Inflammatory macrophage treated with lipopolysaccharide for 4 hours (primary cell): ENCODE measurements at regions not wholly inside any gene's neighbourhood (a gene's known extent, or its start where the extent isn't known, plus 50 kb on each side); places are given as distances from the start of the nearest gene placed in this dataset.
"Not testable (repeated sequence)": the region's sequence is repeated elsewhere in the genome, so short reads cannot be mapped to it uniquely, and the experiment has no call there.

Source experiments
- DNase-seq: peaks from one replicate; pipeline ENCODE4 v3.0.0-alpha.2; 2020

DNA sequence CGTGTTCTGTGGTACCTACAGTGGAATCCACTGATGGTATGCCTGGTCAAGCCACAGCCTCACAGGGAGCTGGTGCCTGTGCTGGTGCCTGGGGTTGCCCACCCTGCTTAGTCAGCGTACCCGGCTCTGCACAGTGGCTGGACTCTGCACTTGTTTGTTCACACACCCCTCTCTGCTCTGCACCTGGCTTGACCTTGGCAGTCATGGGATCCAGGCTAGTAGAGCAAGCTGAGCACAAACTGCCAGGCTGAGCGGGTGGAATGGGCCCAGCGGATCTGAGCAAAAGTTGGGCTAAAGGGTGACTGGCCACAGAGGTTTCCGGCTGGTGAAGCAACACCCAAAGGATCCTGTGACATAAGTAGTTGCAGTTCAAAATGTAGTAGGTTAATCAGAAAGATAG lies 163.5 kb downstream of the CDH19 start:
- DNase-seq = no peak

DNA sequence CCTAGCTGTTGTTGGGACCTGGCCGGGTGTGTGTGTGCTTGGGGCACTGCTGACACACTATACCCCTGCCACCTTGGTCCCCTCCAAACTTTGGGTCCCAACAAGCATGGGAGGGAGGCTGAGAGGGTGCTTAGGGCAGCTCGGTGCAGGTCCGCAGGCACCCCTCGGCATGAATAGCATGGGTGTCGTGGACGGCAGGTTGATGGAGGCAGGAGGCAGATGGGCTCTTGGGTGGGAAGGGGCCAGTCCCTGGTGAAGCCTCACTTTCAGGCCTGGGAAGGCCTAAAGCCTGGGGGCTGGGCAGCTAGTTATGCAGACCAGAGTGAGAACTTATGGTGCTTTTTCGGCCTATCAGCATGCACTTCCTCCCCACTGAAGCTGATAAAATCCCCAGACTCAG lies 164.2 kb downstream of the CDH19 start:
- DNase-seq = no peak

DNA sequence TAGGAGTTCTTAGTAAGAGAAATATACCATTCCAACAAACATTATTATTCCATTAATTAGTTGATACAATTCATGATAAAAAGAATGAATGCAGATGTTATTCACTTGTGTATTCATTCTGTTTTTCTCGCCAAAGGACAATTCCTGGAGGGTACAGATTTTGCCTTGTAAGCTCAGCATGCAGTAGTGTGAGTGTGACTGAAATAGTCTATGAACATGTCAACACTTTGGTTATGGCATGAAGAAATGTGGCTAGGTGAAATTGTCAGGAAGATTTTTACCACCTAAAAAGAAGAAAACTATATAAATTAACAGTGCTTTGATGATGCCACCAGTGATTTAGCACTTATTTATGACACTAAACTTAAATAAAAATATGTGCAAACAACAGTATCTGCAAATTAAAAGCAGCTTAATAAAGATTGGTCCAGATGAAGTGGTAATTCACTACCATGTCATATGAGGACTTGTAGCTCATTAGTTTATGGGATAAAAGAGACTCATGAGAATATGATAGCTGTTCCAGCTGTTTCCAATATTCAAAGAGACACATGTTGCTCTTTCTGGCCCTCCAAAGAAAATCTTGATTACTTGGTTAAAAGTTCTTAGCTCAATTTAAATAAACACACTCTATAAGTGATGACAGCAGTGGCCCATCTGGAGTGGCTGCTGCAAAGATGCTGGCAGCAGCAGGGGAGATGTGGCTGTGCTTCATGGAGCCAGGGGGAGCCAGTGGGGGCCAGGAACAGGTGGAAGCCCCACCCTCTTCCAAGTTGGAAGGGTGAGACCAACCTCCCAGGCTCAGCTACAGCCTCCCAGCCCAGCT lies 165.0 kb downstream of the CDH19 start:
- DNase-seq = no peak

DNA sequence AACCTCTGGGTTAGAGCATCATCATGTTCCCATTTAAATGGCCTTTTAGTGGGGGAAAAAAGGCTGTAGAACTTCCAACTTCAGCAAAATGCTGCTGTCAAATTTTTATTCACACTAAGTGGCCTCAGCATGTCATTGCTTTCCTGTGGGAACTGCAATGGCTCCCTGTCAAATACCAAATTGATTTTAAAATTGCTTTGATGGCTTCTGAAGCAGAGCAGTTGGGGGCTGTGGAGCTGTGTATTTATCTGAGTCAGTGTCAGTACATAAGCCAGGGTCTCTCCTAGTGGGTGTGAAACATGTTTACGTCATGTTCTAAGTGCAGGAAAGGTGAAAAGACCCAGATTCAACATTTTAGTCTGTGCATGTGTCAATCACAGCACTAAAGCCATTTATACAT lies 171.3 kb downstream of the CDH19 start:
- DNase-seq = no peak

DNA sequence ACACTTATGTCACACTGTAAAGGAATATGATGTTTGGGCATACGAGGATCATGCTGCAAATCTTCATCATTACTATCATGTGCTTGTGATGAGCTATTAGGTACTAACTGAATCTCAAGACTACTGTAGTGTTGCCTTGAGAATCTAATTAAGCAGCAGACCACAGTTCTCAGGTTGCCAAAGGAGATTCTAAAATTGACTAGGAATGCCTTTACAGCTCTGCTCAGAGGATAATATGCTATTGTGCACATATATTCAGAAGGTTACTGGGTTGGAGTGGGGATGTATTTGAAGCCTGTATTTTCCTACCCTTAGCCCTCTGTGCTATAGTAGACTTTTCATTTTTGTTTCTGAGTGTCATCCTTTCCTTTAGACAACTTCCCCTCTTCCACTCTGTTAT lies 175.1 kb downstream of the CDH19 start:
- no peak for DNase-seq

DNA sequence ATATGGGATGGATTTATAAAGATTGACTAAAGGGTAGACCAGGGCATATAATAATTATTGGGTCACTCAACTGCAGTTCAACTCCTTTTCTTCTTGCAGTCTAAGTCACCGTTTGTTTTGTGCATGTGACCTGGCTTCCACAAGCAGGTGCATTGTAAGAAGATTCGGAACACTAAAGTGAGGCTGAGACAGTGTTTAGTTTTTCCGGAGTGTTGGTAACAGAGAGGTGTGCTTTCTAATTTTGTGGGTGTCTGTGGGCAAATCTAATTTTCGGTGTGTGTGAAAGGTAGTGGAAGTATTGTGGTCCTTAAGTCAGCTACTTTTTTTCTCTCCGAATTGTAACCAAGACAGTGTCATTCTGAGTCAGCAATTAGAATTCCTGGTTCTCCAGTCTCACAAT lies 184.5 kb downstream of the CDH19 start:
- DNase-seq = no peak

DNA sequence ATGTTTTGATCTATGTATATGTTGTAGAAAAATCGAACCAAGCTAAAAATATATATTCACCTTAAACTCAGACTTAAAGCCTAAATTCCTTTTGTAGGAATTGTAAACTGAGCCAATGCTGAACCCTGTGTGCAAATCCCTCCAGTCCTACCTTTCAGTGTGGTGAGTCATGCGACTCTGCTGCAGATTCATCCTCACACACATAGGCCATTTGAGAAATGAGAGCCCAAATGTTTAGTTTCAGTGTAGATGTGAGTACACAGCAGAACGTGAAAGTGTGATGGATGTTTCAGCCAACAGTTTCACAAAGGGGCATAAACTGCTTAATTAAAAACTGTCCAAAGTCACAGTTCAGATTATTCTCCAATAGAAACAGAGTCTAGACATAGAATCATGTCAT lies 193.2 kb downstream of the CDH19 start:
- DNase-seq = no peak

DNA sequence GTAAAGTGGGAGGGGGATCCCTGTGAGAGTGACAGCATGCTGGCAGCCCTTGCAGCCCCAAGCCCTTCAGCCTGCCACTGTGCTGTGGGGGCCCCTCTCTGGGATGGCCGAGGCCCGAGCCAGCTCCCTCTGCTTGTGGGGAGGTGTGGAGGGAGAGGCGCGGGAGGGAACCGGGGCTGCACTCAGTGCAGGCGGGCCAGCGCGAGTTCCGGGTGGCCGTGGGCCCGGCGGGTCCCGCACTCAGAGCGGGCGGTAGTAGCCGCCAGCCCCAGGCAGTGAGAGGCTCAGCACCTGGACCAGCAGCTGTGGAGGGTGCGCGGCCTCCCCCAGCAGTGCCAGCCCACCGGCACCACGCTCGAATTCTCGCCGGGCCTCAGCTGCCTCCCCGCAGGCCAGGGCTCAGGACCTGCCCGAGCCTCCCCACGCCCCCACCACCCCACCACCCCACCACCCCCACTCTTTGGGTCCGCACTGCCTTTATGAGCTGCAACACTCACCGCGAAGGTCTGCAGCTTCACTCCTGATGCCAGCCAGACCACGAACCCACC lies 208.1 kb downstream of the CDH19 start:
- DNase-seq = no peak

DNA sequence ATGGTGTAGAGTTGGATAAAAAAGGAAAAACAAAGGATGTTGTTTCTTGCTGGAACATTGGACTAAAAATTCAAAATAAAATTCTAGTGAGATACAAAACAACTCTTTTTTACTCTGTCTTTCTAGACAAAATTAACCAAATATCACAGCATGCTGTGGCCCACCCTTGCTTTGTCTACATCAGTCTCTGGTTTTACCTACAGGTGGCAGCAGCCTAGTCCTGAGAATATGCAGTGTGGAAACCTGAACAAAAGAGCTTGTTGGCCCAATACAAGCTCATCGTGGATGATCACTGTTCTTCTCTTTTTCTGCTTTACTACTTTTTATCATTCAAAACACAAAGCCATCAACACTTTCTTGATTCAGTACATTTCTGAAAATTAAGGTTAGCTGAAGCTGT lies 210.4 kb downstream of the CDH19 start:
- DNase-seq = no peak

DNA sequence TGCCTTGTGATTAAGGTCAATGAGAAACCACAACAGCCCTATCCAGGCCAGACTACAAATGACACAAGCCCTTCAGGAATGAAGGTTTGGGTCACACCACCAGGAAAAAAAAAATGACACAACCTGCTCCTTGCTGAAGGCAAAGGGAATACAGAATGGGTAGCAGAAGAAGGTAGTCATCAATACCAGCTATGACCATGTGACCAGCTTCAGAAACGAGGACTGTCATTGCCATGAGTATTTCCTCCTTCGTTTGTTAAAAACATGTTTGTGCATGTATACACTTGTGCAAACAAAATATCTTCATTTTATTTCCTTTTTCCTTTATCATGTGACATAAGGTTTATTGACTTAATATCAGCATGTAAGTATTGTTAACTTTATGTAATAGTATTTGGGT lies 226.6 kb downstream of the CDH19 start:
- no peak for DNase-seq

DNA sequence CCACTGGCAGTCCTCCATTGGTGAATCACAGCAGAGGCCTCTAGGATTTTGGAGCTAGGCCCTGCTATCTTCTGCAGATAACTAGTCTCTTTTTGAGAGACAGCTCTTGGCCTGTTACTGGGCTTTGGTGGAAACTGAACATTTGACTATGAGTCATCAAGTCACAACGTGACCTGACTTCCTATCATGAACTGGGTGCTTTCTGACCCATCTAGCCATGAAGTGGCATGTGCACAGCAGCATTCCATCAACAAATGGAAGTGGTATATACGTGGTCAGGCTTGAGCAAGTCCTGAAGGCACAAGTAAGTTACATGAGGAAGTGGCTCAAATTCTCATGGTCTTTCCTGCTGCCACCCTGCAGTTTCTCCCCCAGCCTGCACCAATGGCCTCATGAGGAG lies 228.5 kb downstream of the CDH19 start:
- not testable (repeated sequence) for DNase-seq

DNA sequence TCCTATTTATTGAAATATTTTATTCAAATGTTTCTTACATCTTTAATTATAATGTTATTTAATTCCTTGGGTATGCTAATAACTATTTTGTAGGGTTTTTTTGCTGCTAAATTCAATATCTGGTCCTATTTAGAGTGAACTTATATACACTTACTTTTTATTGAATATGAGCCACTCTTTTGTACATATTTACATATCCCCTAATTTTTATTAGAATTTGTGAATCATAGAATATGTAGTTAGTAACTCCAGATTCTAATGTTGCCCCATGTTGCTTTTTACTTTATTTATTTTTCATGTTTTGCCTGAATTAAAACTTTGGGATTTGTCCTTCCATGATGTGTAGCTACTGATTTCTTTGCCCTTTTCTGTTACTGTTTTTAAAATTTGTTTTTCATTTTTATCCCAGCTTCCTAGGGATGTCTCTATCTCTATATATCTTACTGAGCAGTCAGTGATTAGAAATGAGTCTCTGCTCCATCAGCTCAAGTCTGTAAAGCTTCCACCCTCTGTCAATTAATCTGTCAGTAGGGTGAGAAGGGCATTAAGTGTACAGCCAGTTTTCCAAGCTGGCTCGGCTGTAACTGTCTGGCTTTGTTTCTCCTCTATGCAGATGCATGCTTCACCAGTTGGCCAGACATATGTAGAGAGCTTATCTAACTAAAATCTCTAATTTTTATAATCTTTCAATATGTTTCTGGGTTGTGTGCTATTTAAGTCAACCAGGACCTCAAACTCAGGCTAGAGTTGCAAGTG lies 256.9 kb downstream of the CDH19 start:
- DNase-seq = no peak

DNA sequence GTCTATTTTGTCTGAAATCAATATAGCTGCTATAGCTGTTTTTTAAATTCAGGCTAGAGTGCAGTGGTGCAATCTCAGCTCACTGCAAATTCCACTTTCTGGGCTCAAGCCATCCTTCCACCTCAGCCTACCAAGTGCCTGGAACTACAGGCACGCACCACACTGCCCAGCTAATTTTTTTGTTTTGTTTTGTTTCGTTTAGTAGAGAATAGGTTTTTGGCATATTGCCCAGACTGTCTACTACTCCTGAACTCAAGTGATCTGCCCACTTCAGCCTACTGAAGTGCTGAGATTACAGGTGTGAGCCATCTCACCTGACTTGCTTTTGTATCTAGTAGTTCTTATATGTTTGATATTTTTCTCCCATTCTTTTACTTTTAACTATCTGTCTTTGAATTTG lies 259.7 kb downstream of the CDH19 start:
- no peak for DNase-seq

DNA sequence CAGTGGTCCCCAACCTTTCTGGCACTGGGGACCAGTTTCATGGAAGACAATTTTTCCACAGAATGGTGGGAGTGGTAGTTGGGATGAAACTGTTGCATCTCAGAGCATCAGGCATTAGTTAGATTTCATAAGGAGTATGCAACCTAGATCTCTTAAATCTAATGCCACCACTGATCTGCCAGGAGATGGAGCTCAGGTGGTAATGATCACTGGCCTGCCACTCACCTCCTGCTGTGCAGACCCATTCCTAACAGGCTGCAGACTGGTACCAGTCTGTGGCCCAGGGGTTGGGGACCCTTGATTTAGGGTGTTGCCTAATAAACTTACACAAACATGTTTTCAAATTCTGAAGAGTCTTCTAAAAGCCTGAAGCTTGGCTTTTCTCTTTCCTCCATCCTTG lies 261.3 kb downstream of the CDH19 start:
- no peak for DNase-seq

DNA sequence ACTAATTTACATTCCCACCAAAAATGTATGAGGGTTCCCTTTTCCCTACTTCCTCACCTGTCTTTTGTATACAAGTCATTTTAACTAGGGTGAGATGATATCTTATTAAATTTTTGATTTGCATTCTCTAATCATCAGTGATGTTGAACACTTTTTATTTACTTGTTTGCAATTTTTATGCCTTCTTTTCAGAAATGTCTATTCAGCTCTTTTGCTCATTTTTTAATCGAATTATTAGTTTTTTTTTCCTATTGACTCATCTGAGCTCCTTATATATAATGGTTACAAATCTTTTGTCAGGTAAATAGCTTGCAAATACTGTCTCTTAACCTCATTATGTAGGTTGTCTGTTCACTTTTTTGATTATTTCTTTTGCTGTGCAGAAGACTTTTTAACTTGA lies 269.4 kb downstream of the CDH19 start:
- DNase-seq = no peak

DNA sequence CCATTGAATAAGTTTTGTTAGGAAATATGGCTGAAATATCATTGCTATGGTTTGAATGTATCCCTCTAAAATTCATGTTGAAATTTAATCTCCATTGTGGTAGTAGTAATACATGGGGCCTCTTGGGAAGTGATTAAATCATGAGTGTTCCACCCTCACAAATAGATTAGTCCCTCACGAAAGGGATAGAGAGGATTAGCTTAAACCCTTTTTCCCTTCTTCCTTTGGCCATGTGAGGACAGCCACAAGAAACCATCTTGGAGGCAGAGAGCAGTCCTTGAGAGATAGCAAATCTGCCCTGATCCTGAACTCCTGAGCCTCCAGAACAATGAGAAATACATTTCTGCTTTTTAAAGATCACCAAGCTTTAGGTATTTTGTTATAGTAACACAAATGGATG lies 274.2 kb downstream of the CDH19 start:
- no peak for DNase-seq

DNA sequence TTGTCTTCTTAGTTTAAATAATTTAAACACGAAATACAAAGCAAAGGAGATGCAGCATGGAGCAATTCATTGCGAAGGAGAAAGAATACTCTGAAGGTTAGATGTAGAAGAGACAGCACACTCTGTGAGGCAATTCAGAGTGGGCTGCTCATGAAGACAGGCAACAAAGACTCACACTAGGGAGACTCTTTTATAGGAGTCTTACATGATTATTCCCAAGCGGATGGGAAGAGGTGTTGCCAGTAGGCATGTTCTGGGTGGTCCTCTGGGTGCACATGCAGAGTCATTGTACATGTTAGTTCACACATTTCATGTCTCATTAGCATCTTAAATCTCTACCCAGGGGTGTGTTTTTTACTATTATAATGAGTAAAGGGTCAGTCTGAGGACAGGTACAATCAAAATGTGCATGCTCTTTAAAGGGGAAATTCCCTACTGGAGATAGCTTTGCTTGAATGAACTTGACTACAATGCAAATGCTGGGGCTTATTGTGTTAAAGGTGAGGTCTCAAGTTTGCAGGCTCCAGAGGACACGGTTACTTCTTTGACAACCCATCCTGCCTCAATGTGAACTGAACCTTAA lies 275.5 kb downstream of the CDH19 start:
- no peak for DNase-seq

DNA sequence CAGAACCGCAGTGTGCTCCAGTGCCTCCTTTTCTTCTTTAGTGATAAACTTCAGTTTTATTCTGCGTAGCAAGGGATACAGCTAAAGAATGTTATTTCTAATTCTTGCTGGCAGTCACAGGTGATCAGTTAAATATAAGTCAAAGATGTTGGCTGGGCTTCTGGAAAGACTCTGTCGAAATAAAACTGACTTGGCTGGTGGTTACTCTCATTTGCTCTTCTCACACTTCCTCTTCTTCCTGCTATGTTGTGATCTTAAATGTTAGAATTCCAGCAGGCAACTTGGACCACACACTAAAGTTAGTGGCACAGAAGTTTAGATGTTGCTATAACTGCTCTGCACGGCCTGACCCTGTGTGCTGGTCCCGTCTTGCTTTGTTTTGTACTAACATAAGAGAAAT lies 278.6 kb downstream of the CDH19 start:
- no peak for DNase-seq

DNA sequence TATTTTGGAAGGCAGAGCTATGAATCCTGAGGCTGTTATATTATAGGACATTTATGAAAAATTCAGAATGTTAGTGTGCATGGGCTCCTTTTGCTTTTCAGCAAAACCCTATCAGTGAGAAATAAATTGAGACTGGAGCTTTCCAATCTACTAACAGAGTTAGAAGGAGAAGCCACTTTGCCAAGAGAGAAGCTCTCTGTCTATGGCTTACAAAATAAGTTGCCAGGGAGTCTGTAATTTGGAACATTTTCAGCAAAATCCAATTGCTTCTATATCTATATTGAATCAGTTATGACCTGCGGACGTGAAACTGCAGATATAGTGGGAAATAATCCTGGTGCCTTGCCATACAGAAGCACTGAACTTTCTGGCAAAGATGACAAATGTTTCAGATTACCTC lies 279.3 kb downstream of the CDH19 start:
- DNase-seq = no peak

DNA sequence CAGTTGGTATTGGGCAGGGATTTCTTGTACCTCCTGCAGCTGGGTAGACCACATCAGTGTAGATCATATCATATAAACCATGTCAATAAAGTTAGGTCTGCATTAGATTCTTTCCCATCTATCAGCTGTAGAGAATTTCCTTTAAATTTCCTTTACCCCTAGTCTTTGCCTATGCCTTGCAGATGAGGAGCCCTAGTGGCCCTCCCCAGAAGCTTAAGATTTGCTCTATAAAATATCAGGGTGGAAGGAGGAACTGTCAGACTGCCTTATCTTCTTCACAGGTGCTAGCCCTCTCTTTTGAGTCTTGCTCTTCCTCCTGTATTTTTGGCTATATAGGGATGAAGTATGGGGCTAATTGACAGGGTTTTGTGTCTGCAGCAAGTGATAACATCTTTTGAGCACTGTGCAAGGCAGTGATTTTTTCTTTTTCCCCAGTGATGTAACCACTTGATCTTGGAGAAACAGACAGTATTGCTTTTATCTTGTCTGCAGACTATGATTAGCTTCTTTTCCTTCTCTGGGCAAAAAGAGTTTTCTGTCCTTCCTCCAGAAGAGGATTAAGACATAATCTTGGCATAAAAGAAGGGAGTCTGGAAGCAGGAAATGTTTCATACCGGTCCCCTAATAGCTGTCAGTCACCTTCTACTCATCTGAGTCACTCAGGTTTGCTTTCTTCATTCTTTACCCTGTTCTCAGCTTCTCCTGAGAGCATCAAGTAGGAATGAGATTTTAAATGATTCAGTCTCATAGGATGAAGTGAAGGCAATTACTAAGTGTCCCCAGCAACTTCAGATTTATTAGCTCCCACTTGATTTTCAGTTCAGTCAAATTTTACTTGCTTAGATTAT lies 286.4 kb downstream of the CDH19 start:
- no peak for DNase-seq

DNA sequence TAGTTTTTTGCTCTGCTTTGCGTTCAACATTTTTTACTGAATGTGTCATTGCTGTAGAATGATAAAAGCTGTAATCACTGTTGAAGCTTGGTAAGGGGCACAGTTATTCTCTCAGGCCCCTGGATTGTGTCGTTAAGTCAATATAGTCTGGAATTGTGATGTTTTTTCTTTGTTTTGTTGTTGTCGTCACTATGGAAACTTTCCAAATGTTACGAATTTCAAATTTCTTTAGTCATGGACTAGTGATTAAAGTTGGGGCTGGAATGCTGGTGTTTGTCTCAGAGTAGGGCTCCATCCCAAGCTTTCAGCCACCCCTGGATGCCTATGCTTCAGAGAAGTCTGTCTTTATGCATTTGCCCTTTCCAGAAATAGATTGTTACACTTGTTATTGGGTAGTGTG lies 287.2 kb downstream of the CDH19 start:
- DNase-seq = no peak

DNA sequence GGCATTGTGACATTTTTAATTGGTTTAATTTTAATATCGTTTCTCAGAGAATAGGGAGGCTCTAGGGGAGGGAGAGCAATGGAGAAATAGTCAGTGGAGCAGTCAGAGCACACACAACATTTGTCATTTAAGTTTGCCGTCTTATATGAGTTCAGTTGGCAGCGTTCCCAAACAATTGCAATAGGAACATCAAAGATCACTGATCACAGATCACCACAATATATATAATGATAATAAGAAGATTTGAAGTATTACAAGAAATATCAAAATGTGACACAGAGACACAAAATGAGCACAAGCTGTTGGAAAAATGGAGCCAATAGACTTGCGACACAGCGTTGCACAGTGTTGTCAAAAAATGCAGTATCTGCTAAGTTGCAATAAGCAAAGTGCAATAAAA lies 303.7 kb downstream of the CDH19 start:
- no peak for DNase-seq

DNA sequence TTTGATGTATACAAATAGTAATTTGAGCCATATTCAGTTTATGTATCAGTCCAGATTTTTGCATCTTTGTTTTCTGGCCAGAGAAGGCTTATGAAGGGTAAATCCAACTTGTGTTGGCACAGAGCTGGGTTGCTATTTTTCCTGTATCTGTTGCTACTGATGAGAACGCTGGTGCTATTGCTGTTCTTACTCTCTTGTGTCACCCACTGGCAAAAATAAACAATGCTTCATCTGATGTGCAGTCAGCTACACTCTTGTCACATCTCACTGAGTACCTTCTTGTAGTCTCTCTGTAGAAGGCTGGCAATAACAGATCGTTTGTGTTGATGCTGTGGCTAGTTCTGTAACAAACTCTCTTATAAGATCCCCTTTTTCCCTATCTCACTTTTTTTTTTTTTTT lies 323.4 kb downstream of the CDH19 start:
- no peak for DNase-seq
